NT2/D1 (cell line): ENCODE measurements at regions not wholly inside any gene's neighbourhood (a gene's known extent, or its start where the extent isn't known, plus 50 kb on each side); places are given as distances from the start of the nearest gene placed in this dataset.

Experiments
- YY1 ChIP-seq: IDR thresholded peaks from 2 replicates; pipeline ENCODE4 v1.6.1; 2011; ENCODE audit not compliant: insufficient read length, insufficient read depth
- ZNF274 ChIP-seq: IDR thresholded peaks from 2 replicates; pipeline ENCODE4 v1.6.1; 2011; ENCODE audit warnings: mild to moderate bottlenecking, low read depth, low read length

DNA sequence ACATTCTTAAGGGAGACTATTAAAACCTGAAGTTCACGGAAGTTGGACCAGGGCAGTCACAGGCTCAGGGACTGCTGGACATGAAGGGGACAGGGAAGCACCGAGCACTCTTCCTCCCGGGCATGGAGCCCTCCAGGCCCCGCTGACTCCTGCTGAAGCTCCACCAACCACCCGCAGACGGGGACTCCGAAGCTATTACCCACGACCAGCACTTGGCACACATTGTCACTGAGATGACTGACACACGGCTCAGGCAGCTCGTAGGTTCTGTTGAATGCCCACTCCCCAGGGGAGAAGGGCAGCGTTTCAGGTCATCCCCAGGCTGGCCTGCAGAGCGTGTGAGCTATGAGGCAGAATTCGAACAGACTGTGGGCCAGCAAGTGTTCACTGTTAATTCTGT is 234.8 kb downstream of the NDUFA10 start:
- TF ChIP-seq YY1 = no peak
- no peak for TF ChIP-seq ZNF274
